HCT116 (cell line): ENCODE measurements at regions not wholly inside any gene's neighbourhood (a gene's known extent, or its start where the extent isn't known, plus 50 kb on each side); places are given as distances from the start of the nearest gene placed in this dataset.

Experiments used
- ATAC-seq: fragments of 200-7000 bp; cut with Tn5 transposase; 2 replicates; pipeline ENCODE4 v1.9.1; 2020; ENCODE audit warnings: mild to moderate bottlenecking, moderate library complexity
- BruUV-seq: library from RNA; stranded (reverse); fragments of 400-500 nt; replicated peaks from 2 replicates; lab custom pipeline; 2021; lab: Mats Ljungman, UMichigan
- CTCF ChIA-PET: fragments of 300-600 bp; sonication (Branson Sonifier 250); formaldehyde crosslinking; loops from one replicate; lab custom pipeline; 2021; ENCODE audit warnings: antibody characterized with exemption; lab: Charles Lee
- POLR2A ChIA-PET: fragments of 300-600, 350-600 bp; sonication (Branson Sonifier 250); formaldehyde crosslinking; loops from one replicate; lab custom pipeline; 2021; ENCODE audit warnings: antibody characterized with exemption; lab: Charles Lee
- RAD21 ChIA-PET, 2 experiments: fragments of 300-600 bp; sonication (Branson Sonifier 250); formaldehyde crosslinking; loops; one replicate each; lab custom pipeline; 2023; ENCODE audit warnings: low total read pairs in 2 of 2; ENCODE audit not compliant: uncharacterized antibody in 2 of 2, unreplicated experiment in 2 of 2, low non-redundant PET in 1 of 2; lab: Charles Lee
- DNase-seq: peaks from one replicate; pipeline ENCODE4 v3.0.0-alpha.2; 2010; ENCODE audit warnings: low read depth, low spot score
- H2AFZ ChIP-seq: fragments of 200-600 bp; shearing (Covaris generic), sonication (generic); 2 replicates; pipeline ENCODE4 v1.6.1; 2017; ENCODE audit warnings: low read depth, mixed run types, mixed read lengths, antibody characterized with exemption, low read length; ENCODE audit not compliant: poor library complexity, severe bottlenecking
- H3K27ac ChIP-seq: 2 replicates; pipeline ENCODE4 v1.5.1; 2012; ENCODE audit warnings: low read depth, low read length
- H3K27me3 ChIP-seq: fragments of 200-600 bp; sonication (generic); 2 replicates; pipeline ENCODE4 v1.6.1; 2016; ENCODE audit warnings: mixed run types, low read length, mixed read lengths; ENCODE audit not compliant: insufficient read depth
- H3K36me3 ChIP-seq, 2 experiments: fragments of 200-500 bp in 1 of 2; fragments of 200-600 bp in 1 of 2; sonication (Bioruptor generic) in 1 of 2; sonication (generic) in 1 of 2; 2 replicates each; pipeline versions ENCODE4 v1.5.1 to v1.6.1; 2014 to 2016; ENCODE audit warnings: low read length in 2 of 2, inconsistent platforms in 1 of 2, mixed read lengths in 1 of 2, mixed run types in 1 of 2; ENCODE audit not compliant: insufficient read depth in 2 of 2, control insufficient read depth in 1 of 2
- H3K4me1 ChIP-seq, 2 experiments: fragments of 200-600 bp in 1 of 2; sonication (generic) in 1 of 2; 2 replicates each; pipeline versions ENCODE4 v1.5.1 to v1.6.1; 2012 to 2017; ENCODE audit warnings: low read length in 2 of 2, inconsistent platforms in 1 of 2, mild to moderate bottlenecking in 1 of 2, mixed read lengths in 1 of 2, mixed run types in 1 of 2, moderate library complexity in 1 of 2; ENCODE audit not compliant: insufficient read depth in 2 of 2, control insufficient read depth in 1 of 2
- H3K4me2 ChIP-seq: fragments of 200-600 bp; sonication (generic); 2 replicates; pipeline ENCODE4 v1.6.1; 2017; ENCODE audit warnings: mixed run types, low read length, mixed read lengths
- H3K4me3 ChIP-seq, 2 experiments: fragments of 200-600 bp in 1 of 2; sonication (generic) in 1 of 2; replicated peaks in 1 of 2; 2 replicates each; pipeline ENCODE4 v1.5.1; 2011 to 2016; ENCODE audit warnings: low read length in 2 of 2, control low read depth in 1 of 2, low read depth in 1 of 2, mild to moderate bottlenecking in 1 of 2, mixed read lengths in 1 of 2, mixed run types in 1 of 2
- H3K79me2 ChIP-seq: fragments of 200-600 bp; sonication (generic); 2 replicates; pipeline ENCODE4 v1.6.1; 2017; ENCODE audit warnings: mild to moderate bottlenecking, mixed run types, low read length, moderate library complexity, mixed read lengths; ENCODE audit not compliant: insufficient read depth
- H3K9ac ChIP-seq: fragments of 200-600 bp; sonication (generic); 2 replicates; pipeline ENCODE4 v1.6.1; 2016; ENCODE audit warnings: low read length, mixed read lengths
- H3K9me2 ChIP-seq: fragments of 200-600 bp; sonication (generic), shearing (Covaris generic); 2 replicates; pipeline ENCODE4 v1.6.1; 2017; ENCODE audit warnings: mixed run types, mild to moderate bottlenecking, moderate library complexity; ENCODE audit not compliant: insufficient read depth
- H3K9me3 ChIP-seq, 2 experiments: fragments of 200-500 bp in 1 of 2; fragments of 200-600 bp in 1 of 2; sonication (Bioruptor generic) in 1 of 2; sonication (generic) in 1 of 2; 2 replicates each; pipeline ENCODE4 v1.6.1; 2014 to 2017; ENCODE audit warnings: low read length in 2 of 2, mixed read lengths in 2 of 2, inconsistent platforms in 1 of 2, low read depth in 1 of 2, mild to moderate bottlenecking in 1 of 2, mixed run types in 1 of 2, moderate library complexity in 1 of 2; ENCODE audit not compliant: control insufficient read depth in 1 of 2, insufficient read depth in 1 of 2
- H4K20me1 ChIP-seq: fragments of 200-600 bp; sonication (generic), shearing (Covaris generic); 2 replicates; pipeline ENCODE4 v1.6.1; 2017; ENCODE audit warnings: mixed run types, mild to moderate bottlenecking, moderate library complexity; ENCODE audit not compliant: insufficient read depth
- ATF3 ChIP-seq: IDR thresholded peaks from 2 replicates; pipeline ENCODE4 v1.6.1; 2012
- CBX3 ChIP-seq: IDR thresholded peaks from 2 replicates; pipeline ENCODE4 v1.6.1; 2012; ENCODE audit warnings: low read depth
- CEBPB ChIP-seq: IDR thresholded peaks from 2 replicates; pipeline ENCODE4 v1.6.1; 2012; ENCODE audit warnings: low read depth
- CTCF ChIP-seq, 3 experiments: fragments of 200-600 bp in 1 of 3; sonication (generic) in 1 of 3; IDR thresholded peaks in 2 of 3; conservative IDR thresholded peaks in 1 of 3; 2 replicates each; pipeline ENCODE4 v1.5.1; 2012 to 2017; ENCODE audit warnings: low read depth in 2 of 3, low read length in 2 of 3, antibody characterized with exemption in 1 of 3, borderline replicate concordance in 1 of 3, control low read depth in 1 of 3, mild to moderate bottlenecking in 1 of 3, mixed read lengths in 1 of 3, mixed run types in 1 of 3, moderate library complexity in 1 of 3; ENCODE audit not compliant: insufficient read depth in 1 of 3
- EGR1 ChIP-seq: IDR thresholded peaks from 2 replicates; pipeline ENCODE4 v1.6.1; 2012; ENCODE audit warnings: low read depth
- ELF1 ChIP-seq: IDR thresholded peaks from 2 replicates; pipeline ENCODE4 v1.6.1; 2012; ENCODE audit warnings: low read depth, borderline replicate concordance
- EZH2 ChIP-seq: fragments of 200-600 bp; sonication (generic); IDR thresholded peaks from 2 replicates; pipeline ENCODE4 v1.6.1; 2017; ENCODE audit warnings: antibody characterized with exemption, mixed run types
- EZH2phosphoT487 ChIP-seq: fragments of 200-600 bp; IDR thresholded peaks from 2 replicates; pipeline ENCODE4 v1.6.1; 2018; ENCODE audit warnings: antibody characterized with exemption, borderline replicate concordance
- FOSL1 ChIP-seq: IDR thresholded peaks from 2 replicates; pipeline ENCODE4 v1.6.1; 2012; ENCODE audit warnings: low read depth
- JUND ChIP-seq: IDR thresholded peaks from 2 replicates; pipeline ENCODE4 v1.6.1; 2012
- MAX ChIP-seq: IDR thresholded peaks from 2 replicates; pipeline ENCODE4 v1.6.1; 2012
- POLR2A ChIP-seq: IDR thresholded peaks from 2 replicates; pipeline ENCODE4 v1.7.0; 2011; ENCODE audit warnings: borderline replicate concordance; ENCODE audit not compliant: insufficient read depth, insufficient read length; ENCODE audit errors: extremely low read depth
- RAD21 ChIP-seq: IDR thresholded peaks from 2 replicates; pipeline ENCODE4 v1.6.1; 2012; ENCODE audit warnings: low read depth, mild to moderate bottlenecking
- SIN3A ChIP-seq: IDR thresholded peaks from 2 replicates; pipeline ENCODE4 v1.6.1; 2012; ENCODE audit warnings: low read depth
- SP1 ChIP-seq: IDR thresholded peaks from 2 replicates; pipeline ENCODE4 v1.6.1; 2012; ENCODE audit warnings: low read depth
- SRF ChIP-seq: IDR thresholded peaks from 2 replicates; pipeline ENCODE4 v1.6.1; 2012; ENCODE audit warnings: low read depth
- TCF7L2 ChIP-seq: IDR thresholded peaks from 2 replicates; pipeline ENCODE4 v1.7.0; 2011; ENCODE audit warnings: borderline replicate concordance, inconsistent platforms; ENCODE audit not compliant: insufficient read depth, insufficient read length; ENCODE audit errors: extremely low read depth
- ZBTB33 ChIP-seq: IDR thresholded peaks from 2 replicates; pipeline ENCODE4 v1.6.1; 2011; ENCODE audit warnings: mild to moderate bottlenecking, low read length, moderate library complexity; ENCODE audit not compliant: insufficient replicate concordance; ENCODE audit errors: extremely low read depth
- ZFX ChIP-seq: fragments of 450-650 bp; IDR thresholded peaks from 2 replicates; pipeline ENCODE4 v1.6.1; 2017
- ZNF274 ChIP-seq: fragments of 200-500 bp; sonication (Bioruptor generic); IDR thresholded peaks from 2 replicates; pipeline ENCODE4 v1.6.1; 2014; ENCODE audit warnings: mild to moderate bottlenecking, low read depth, low read length, inconsistent platforms
- intact Hi-C: fragments of 100-400 bp; cut with micrococcal nuclease; formaldehyde crosslinking; loops from 2 replicates; pipeline ENCODE4 v1.10.0; 2022

DNA sequence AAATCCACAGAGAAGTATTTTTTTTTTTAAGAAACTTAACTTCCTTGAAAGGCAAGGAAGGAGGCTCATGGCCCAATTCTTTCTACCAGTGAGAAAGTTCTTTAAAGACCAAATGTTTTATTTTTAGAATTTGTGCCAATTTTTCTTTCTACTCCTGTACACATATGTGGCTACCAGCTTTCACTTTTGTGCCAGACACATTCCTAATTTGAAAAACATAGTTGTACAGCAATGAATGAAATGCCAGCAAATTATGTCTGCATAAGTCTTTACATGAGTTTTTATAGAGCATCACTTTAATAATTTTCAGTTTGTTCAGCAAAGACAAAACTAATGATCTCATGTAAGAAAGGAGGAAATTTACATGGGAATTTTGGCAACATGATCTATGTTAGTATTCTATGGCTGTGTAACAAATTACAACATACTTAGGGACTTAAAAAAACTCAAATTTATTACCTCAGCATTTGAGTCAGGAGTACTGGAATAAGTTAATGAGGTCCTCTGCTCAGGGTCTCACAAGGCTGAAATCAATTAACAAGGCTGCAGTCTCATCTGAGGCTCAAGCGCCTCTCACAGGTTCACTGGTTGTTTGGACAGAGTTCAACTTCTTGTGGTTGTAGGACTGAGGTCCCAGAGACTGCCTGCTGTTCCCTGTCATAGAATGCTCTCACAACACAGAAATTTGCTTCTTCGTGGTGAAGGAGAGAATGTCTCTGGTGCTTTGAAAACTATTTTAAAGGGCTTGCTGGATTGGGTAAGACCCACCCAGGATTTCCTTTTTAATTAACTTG, 678.2 kb upstream of the FAM241A start:
- Histone ChIP-seq H3K9me2 (no peaks in the 10 kb centered on the region), H3K36me3 (no peaks in the 10 kb centered on the region), H3K79me2 (no peaks in the 10 kb centered on the region), H3K27ac (no peak overlapping the region), H3K4me3 (no peak overlapping the region), H3K4me2 (no peak overlapping the region), H2AFZ (no peak overlapping the region), H3K9ac (no peak overlapping the region), H4K20me1 (no peaks in the 10 kb centered on the region), H3K4me1 (no peaks in the 10 kb centered on the region), H3K27me3 (no peaks in the 10 kb centered on the region), H3K9me3 (peaks cover 0 to 5% of the 10 kb centered on the region in 2 experiments; a peak in 1 of 4 replicates)
- ATAC-seq, result no peak
- intact Hi-C loops, result no loop called here
- no TSS peak for BruUV-seq
- CTCF ChIA-PET, result no interaction called here
- TF ChIP-seq ZFX (no peak), CTCF (IDR thresholded peaks at IDR 0.05 in 2 of 3, conservative IDR thresholded peaks at IDR 0.05 in 1 of 3; ENCODE audit: borderline replicate concordance in 1 of 3, insufficient read depth in 1 of 3, low read depth in 2 of 3, low read length in 2 of 3) (no peak), EZH2 (no peak), EGR1 (no peak), CEBPB (no peak), EZH2phosphoT487 (no peak), SP1 (no peak), ZBTB33 (no peak), POLR2A (no peak), ELF1 (no peak), JUND (no peak), TCF7L2 (no peak), CBX3 (no peak), MAX (no peak), RAD21 (no peak), SIN3A (no peak), SRF (no peak), ATF3 (no peak), FOSL1 (no peak), ZNF274 (no peak)
- TF ChIP-seq, all 23 proteins: peak for 0
- ChIA-PET POLR2A (no interaction called here), RAD21 (no interaction called here)
- no peak for DNase-seq
